Adrenal gland (tissue), 5 donors: ENCODE measurements at regions not wholly inside any gene's neighbourhood (a gene's known extent, or its start where the extent isn't known, plus 50 kb on each side); places are given as distances from the start of the nearest gene placed in this dataset.

ENCODE experiments used
- POLR2A ChIP-seq, 2 donors: fragments of 450-650 bp; IDR thresholded peaks; one replicate each; pipeline ENCODE4 v1.6.1; 2017; ENCODE audit warnings: antibody characterized with exemption in 2 of 2, mild to moderate bottlenecking in 2 of 2, moderate library complexity in 1 of 2
- TF ChIP-seq, protein P1 (sequence below), 6 experiments: fragments of 450-650 bp in 4 of 6; fragments of 200-600 bp in 2 of 6; sonication (generic) in 1 of 6; IDR thresholded peaks; 1 replicate in 5 of 6; 2 replicates in 1 of 6; pipeline versions ENCODE4 v1.5.1 to v1.8.0; 2016 to 2021; ENCODE audit warnings: antibody characterized with exemption in 6 of 6, mild to moderate bottlenecking in 2 of 6, moderate library complexity in 1 of 6
- donor health status: DM: no; HTN: no; CAD: no.

DNA sequence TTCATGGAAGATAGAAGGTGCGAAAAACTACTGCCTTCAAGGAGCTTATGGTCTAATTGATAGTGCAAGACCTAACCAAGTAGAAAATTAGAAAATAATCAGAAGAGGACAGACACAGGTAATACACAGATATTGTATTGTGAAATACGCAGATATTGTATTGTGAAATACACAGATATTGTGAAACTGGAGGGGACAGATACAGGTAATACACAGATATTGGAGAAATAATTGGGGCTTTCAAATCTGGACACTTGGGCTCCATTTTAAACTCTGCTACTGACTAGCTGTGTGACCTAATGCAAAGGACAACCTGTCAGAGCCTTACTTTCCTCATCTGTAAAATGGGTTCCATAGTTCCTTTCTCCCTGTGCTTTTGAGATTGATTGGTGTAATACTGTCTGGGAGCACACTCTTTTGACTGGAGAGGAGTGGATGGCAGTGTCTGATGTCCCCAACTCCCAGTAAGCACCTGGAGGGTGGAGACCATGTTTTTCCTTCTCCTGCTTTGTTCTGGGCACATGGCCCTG is 272.8 kb downstream of the TLE3 start:
- TF ChIP-seq, protein P1, sequence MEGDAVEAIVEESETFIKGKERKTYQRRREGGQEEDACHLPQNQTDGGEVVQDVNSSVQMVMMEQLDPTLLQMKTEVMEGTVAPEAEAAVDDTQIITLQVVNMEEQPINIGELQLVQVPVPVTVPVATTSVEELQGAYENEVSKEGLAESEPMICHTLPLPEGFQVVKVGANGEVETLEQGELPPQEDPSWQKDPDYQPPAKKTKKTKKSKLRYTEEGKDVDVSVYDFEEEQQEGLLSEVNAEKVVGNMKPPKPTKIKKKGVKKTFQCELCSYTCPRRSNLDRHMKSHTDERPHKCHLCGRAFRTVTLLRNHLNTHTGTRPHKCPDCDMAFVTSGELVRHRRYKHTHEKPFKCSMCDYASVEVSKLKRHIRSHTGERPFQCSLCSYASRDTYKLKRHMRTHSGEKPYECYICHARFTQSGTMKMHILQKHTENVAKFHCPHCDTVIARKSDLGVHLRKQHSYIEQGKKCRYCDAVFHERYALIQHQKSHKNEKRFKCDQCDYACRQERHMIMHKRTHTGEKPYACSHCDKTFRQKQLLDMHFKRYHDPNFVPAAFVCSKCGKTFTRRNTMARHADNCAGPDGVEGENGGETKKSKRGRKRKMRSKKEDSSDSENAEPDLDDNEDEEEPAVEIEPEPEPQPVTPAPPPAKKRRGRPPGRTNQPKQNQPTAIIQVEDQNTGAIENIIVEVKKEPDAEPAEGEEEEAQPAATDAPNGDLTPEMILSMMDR (IDR thresholded peaks at IDR 0.05), result no peak
- TF ChIP-seq POLR2A (IDR thresholded peaks at IDR 0.05), result no peak
